Retinal pigment epithelial cell (primary cell): ENCODE measurements at regions not wholly inside any gene's neighbourhood (a gene's known extent, or its start where the extent isn't known, plus 50 kb on each side); places are given as distances from the start of the nearest gene placed in this dataset.

Experiments
- DNase-seq: peaks from one replicate; pipeline ENCODE4 v3.0.0-alpha.2; 2010; ENCODE audit warnings: low read depth
- H3K4me3 ChIP-seq: 2 replicates; pipeline ENCODE4 v1.5.1; 2011; ENCODE audit warnings: mild to moderate bottlenecking, low read length, control low read depth, moderate library complexity
- CTCF ChIP-seq: conservative IDR thresholded peaks from 2 replicates; pipeline ENCODE4 v1.5.1; 2011; ENCODE audit warnings: low read depth, low read length, control low read depth, inconsistent platforms

- H3K4me3 ChIP-seq: no peak overlapping the region
- TF ChIP-seq CTCF: no peak
- no peak for DNase-seq
Measured at GRCh38 chr1:194184974-194185373, 998.6 kb upstream of the B3GALT2 start.

- no peak for DNase-seq
- no peak overlapping the region for H3K4me3 ChIP-seq
- TF ChIP-seq CTCF: no peak
Measured at GRCh38 chr1:194184425-194184824, 998.0 kb upstream of the B3GALT2 start.

- no peak overlapping the region for H3K4me3 ChIP-seq
- TF ChIP-seq CTCF: no peak
- DNase-seq: no peak
Measured at GRCh38 chr1:194181845-194182244, 995.4 kb upstream of the B3GALT2 start.

- no peak for DNase-seq
- no peak for TF ChIP-seq CTCF
- H3K4me3 ChIP-seq: no peak overlapping the region
Measured at GRCh38 chr1:194176212-194176611, 989.8 kb upstream of the B3GALT2 start.

GRCh38 chr1:194175251-194175650, 988.8 kb upstream of the B3GALT2 start:
- H3K4me3 ChIP-seq: no peak overlapping the region
- no peak for DNase-seq
- TF ChIP-seq CTCF: no peak

GRCh38 chr1:194174528-194174927, 988.1 kb upstream of the B3GALT2 start:
- H3K4me3 ChIP-seq: no peak overlapping the region
- TF ChIP-seq CTCF: no peak
- DNase-seq: no peak

GRCh38 chr1:194171596-194171995, 985.2 kb upstream of the B3GALT2 start:
- H3K4me3 ChIP-seq: no peak overlapping the region
- no peak for DNase-seq
- no peak for TF ChIP-seq CTCF
